CD4-positive, alpha-beta T cell treated with Interferon gamma for 1 hour (primary cell): ENCODE measurements at regions not wholly inside any gene's neighbourhood (a gene's known extent, or its start where the extent isn't known, plus 50 kb on each side); places are given as distances from the start of the nearest gene placed in this dataset.
"Not testable (repeated sequence)": the region's sequence is repeated elsewhere in the genome, so short reads cannot be mapped to it uniquely, and the experiment has no call there.

ENCODE experiments used
- DNase-seq: peaks from one replicate; pipeline ENCODE4 v3.0.0-alpha.2; 2020

DNA sequence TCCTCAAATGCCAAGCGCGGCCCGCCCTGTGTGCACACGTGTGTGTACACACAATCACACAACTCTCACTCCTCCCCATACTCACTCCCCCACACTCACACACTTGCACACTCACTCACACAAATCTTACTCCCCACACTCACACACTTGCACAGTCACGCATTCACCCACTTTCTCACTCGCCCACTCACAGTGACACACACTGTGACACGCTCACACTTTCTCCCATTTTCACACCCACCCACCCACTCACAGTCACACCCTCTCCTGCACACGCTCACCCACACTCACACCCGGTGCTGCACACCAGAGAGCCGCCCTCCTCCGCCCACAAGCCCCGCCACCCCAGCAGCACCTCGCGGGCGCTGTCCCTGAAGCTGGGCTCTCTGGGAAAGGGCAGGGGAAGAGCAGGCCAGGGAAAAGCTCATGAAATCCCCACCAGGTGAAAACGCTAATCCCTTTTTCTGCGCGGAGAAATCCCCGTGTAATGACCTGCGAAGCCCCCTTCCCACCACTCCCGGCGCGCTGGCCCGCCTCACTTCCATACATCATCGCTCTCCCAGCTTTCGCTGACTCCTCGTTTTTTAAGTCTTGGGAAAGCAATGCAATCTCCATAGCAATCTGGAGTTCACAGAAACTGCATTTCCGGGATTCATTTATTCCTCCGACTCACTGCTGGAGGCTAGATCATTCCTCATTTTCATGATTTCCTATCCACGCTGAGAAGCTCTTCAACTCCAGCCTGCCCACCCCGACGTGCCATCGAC lies 211.6 kb upstream of the LRRC61 start:
- not testable (repeated sequence) for DNase-seq

DNA sequence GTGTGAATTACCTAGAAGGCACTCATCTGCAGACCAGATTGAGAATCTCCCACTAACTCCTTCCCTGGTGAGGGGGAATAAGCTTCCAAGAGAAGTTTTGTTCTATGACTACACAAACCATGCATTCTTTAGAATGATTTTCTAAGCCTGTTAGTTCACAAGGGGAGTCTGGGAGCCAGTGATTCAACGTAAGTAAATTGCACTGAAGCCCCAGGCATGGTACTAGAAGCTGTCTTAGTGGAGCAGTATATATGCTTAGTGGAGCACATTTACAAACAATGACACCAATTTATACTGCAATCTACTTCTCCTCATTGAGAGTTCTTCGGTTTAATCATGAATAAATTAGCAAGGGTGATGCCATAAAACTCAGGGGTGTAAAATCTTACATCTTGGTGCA lies 209.9 kb upstream of the LRRC61 start:
- not testable (repeated sequence) for DNase-seq

DNA sequence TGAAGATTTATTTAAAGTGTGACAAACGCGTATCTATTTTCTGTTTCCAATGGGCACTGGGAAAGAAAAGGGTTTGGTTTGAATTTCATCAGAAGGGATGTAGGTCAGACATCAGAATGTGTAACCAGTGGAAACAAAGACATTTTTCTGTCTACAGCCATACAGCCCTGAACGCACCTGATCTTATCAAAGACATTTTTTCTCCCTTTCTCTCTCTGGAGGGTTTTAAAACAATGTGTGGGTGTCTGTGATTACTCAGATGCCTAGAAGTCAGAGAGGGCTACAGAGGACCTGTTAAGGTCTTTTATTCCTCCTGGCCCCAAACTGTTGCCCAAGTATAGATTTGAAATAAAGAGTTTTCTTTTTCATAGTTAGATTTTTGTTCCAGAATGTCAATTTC lies 208.6 kb upstream of the LRRC61 start:
- not testable (repeated sequence) for DNase-seq

GRCh38 chr7:150119966-150120365 lies 203.2 kb upstream of the LRRC61 start:
- not testable (repeated sequence) for DNase-seq

DNA sequence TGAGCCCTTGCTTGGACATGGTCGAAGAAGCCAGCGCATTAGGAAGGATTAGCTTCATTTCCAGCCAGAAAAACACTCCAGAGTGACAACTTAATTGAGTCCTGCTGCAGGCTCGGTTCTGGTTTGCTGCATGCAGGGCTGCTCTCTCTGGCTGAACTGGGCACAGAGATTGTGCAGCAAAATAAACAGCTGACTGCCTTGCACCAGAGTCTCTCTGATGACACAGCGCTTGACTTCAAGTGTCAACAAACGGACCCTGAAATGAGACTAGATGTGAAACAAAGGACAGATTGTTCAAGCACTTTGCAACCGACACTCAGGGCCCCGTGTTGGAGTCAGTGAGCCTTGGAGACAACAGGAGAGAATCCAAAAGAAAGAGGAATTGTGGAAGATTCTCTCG lies 197.3 kb upstream of the LRRC61 start:
- DNase-seq, result not testable (repeated sequence)

DNA sequence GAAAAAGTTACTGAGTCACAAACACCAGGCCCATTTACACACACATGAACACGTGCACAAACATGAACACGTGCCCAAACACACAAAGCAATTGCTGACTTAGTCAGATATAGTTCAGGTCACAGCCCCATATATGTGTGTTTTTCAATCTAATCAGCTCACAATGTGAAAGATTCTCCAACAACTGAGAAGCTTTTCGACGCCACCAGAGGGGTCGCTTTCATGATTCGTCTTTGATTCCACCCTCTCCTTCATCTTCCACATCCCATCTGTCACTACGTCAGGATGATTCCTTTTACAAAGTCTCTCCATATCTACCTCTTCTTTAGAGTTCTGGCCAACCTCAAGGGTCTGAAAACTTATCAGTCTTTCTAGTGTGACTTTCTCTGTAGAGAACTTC lies 188.7 kb upstream of the LRRC61 start:
- DNase-seq, result not testable (repeated sequence)

DNA sequence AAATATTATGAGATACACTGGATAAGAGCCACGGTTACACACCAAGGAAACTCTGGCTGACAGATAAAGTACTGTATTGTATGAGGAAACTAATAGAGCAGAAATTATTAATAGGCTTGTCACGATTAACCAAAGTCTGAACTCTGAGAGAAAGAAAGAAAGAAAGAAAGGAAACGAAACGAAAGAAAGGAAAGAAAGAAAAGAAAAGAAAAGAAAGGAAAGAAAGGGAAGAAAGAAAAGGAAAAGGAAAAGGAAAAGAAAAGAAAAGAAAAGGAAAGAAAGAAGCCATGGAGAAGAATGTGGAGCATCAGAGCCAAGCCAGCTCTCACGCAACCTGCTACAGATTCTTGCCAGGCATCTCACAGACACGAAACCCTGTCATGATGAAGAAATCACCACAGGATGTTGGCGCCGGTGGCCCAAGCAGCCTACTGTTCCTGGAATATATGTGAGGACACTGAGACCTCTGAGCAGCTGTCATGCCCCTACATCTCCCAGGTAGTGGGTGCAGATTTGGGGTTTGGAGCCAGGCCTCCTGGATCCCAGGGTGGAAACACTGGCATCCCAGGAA lies 187.4 kb upstream of the LRRC61 start:
- DNase-seq, result not testable (repeated sequence)

DNA sequence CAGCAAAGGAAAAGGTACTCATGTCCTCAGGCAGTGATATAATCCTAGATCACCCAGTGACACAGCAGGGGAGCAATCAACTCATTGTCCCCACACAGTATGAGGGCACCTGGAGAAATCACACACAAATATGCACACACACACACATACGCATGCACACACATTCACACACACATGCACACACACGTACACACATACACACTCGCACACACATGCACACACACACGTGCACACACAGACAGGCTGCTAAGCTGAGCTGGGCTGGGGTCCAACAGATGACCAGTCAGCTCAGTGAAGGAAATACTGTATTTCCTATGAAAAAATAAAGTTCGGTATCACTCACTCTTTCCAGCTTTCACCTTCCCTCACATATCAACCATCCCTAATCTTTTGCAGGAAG lies 183.3 kb upstream of the LRRC61 start:
- DNase-seq, result not testable (repeated sequence)

- DNase-seq, result not testable (repeated sequence)
Observed at GRCh38 chr7:150141525-150142345, 181.4 kb upstream of the LRRC61 start.

- DNase-seq, result not testable (repeated sequence)
Observed at GRCh38 chr7:150146124-150146523, 177.0 kb upstream of the LRRC61 start.

GRCh38 chr7:150147524-150147923 lies 175.6 kb upstream of the LRRC61 start:
- DNase-seq, result not testable (repeated sequence)

GRCh38 chr7:150156015-150156414 lies 167.1 kb upstream of the LRRC61 start:
- DNase-seq, result not testable (repeated sequence)

DNA sequence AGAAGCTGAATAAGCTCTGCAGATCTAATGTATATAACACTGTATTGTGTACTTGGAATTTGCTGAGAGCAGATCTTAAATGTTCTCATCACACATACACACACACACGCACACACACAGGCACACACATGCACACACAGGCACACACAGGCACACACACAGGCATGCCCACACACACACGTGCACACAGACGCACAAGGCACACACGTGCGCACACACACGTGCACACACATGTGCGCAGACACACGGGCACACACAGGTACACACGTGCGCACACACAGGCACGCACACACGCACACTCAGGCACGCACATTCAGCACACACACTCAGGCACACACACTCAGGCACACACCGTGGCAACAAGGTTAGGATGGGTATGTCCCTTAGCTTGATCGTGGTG lies 164.5 kb upstream of the LRRC61 start:
- DNase-seq, result not testable (repeated sequence)

DNA sequence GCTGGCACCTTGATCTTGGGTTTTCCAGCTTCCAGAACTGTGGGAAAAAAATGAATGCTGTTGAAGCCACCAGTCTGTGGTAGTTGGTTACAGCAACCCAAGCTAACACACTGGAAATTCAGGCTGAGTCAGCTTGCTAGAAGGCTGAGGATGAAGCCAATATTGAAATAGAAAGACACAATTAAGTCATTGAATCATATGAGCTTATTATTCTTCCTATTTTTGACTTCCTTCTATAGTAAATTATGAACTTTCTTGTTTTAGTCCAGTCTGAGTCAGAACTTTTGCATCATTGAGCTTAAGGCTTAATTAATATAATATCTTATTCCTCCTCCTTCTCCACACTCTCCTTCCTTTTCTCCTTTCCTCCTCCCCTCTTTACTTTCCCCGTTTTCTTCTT lies 153.6 kb upstream of the LRRC61 start:
- not testable (repeated sequence) for DNase-seq

DNA sequence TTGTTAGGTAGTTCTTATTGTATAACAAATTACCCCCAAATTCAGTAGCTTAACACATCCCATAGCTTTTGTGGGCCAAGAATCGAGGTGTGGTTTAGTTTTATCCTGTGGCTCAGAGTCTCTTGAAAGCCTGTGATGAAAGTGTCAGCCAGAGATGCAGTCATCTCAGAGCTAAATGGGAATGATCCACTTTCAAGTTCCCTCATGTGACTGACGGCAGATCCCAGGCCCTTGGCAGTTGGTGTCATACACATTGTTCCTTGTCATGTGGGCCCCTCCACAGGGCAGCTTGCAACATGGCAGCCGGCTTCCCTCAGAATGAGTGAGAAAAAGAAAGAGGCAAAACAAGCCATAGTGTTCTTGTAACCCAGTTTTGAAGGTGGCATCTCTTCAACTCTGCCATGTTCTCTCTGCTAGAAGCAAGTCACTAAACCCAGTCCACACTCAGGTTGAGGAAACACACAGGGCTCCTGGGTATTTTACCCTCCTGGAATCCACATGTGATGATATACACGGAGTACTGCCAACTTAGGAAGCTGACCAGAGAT lies 153.1 kb upstream of the LRRC61 start:
- DNase-seq, result not testable (repeated sequence)

- not testable (repeated sequence) for DNase-seq
Observed at GRCh38 chr7:150183602-150184001, 139.6 kb upstream of the LRRC61 start.

GRCh38 chr7:150189963-150190362 lies 133.2 kb upstream of the LRRC61 start:
- not testable (repeated sequence) for DNase-seq

GRCh38 chr7:150192541-150192940 lies 130.6 kb upstream of the LRRC61 start:
- DNase-seq, result not testable (repeated sequence)

DNA sequence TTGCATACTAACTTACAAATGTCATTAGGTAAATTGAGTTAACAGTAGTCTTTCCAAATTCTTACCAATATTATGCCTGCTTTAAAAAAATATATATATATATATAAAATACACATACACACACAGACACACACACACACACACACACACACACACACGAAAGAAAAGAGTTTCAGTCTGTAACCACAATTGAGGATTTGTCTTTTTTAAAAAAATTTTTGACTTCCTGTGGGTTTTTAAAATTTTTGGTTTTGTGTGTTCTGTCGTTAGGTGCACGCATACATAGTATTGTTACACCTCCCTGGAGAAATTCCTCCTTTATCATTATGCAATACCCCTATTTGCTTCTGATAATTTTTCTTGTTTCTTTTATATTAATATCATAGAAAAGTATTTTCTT lies 129.3 kb upstream of the LRRC61 start:
- DNase-seq, result not testable (repeated sequence)
